ENCODE measurements at regions not wholly inside any gene's neighbourhood (a gene's known extent, or its start where the extent isn't known, plus 50 kb on each side); places are given as distances from the start of the nearest gene placed in this dataset.

GRCh38 chr20:53828088-53828681 lies 234.5 kb upstream of the ZNF217 start:
- H4K20me1 ChIP-seq (ENCODE audit: control insufficient read depth, insufficient read depth, insufficient read length): no peaks in the 10 kb centered on the region
- no peak overlapping the region for H4K91ac ChIP-seq (ENCODE audit: insufficient read length, low read depth, low read length)
- H3K4me3 Mint-ChIP-seq: no peak overlapping the region; a peak in 1 of 5 replicates
- no peaks in the 10 kb centered on the region for H3K79me1 ChIP-seq (ENCODE audit: insufficient read depth, low read depth, low read length, poor library complexity, severe bottlenecking)
- H3K18ac ChIP-seq (ENCODE audit: insufficient read length, low read depth, low read length): no peak overlapping the region
- no peak overlapping the region for H2AK5ac ChIP-seq (ENCODE audit: insufficient read length, low read length)
- H3K14ac ChIP-seq (ENCODE audit: insufficient read depth, low read length): no peak overlapping the region
- no peak overlapping the region for H4K8ac ChIP-seq (replicated peaks; ENCODE audit: insufficient read length, low read depth, low read length)
- H3K9ac ChIP-seq (ENCODE audit: extremely low read depth, insufficient read length, low read length): no peak overlapping the region
- H3K23ac ChIP-seq (ENCODE audit: insufficient read length, low read depth, low read length): no peak overlapping the region
- no peaks in the 10 kb centered on the region for H3K27me3 ChIP-seq (ENCODE audit: insufficient read depth, low read length)
- H3K79me2 ChIP-seq (ENCODE audit: insufficient read depth, low read length): no peaks in the 10 kb centered on the region
- peaks cover 33 to 42% of the 10 kb centered on the region in 2 experiments for H3K4me1 Mint-ChIP-seq
- WGBS (ENCODE audit: extremely low coverage, insufficient read length, low lambda C conversion rate): no CpG with 5 or more reads among the region's 5 CpGs
- H3K9me3 ChIP-seq (ENCODE audit: control insufficient read depth, low read depth, low read length): no peaks in the 10 kb centered on the region
- no peak overlapping the region for H4K5ac ChIP-seq (ENCODE audit: insufficient read length, low read depth, low read length)
- no peak overlapping the region for H2BK20ac ChIP-seq (ENCODE audit: low read depth, low read length, poor library complexity, severe bottlenecking)
- no peaks in the 10 kb centered on the region for H3K23me2 ChIP-seq (ENCODE audit: insufficient read length, low read depth, low read length, poor library complexity, severe bottlenecking)
- no peak overlapping the region for H3K4ac ChIP-seq (ENCODE audit: low read depth, low read length)
- no peak for TF ChIP-seq CTCF (conservative IDR thresholded peaks at IDR 0.05)
- H2BK12ac ChIP-seq (ENCODE audit: insufficient read length, low read depth, low read length): no peak overlapping the region
- no peak overlapping the region for H2BK5ac ChIP-seq (ENCODE audit: insufficient read length, low read length)
- no peaks in the 10 kb centered on the region for H3K36me3 Mint-ChIP-seq (ENCODE audit: insufficient read depth in 1 of 3, low read depth in 3 of 3)
- no peak overlapping the region for H3K56ac ChIP-seq (ENCODE audit: insufficient read length, low read depth, low read length)
- H2BK120ac ChIP-seq (ENCODE audit: low read depth, low read length, poor library complexity, severe bottlenecking): peak overlapping the region; percentile 15
- no peak overlapping the region for H3K4me2 ChIP-seq (ENCODE audit: insufficient read depth, insufficient read length, low read length)
- no peak overlapping the region for H3K27ac ChIP-seq (ENCODE audit: insufficient read length, low read depth, low read length)
- no peak for DNase-seq
- peaks cover 8% of the 10 kb centered on the region; the same call in 1 of the 2 replicates for H3K4me1 ChIP-seq (ENCODE audit: insufficient read depth, low read length)
- no peak overlapping the region for H2BK15ac ChIP-seq (ENCODE audit: low read depth, low read length)
- peaks cover 0 to 2% of the 10 kb centered on the region in 2 experiments; a peak in 2 of 5 replicates for H3K9me3 Mint-ChIP-seq
- H3T11ph ChIP-seq (ENCODE audit: low read length): no peak overlapping the region
- no peak overlapping the region for H2AFZ ChIP-seq (ENCODE audit: low read length)
- H3K27me3 Mint-ChIP-seq (ENCODE audit: low read depth): no peaks in the 10 kb centered on the region
- peak overlapping the region in 1 of 3 experiments; percentile 74; a peak in 1 of 7 replicates for H3K27ac Mint-ChIP-seq
